HG03097 (cell line): ENCODE measurements at regions not wholly inside any gene's neighbourhood (a gene's known extent, or its start where the extent isn't known, plus 50 kb on each side); places are given as distances from the start of the nearest gene placed in this dataset.
"Not testable (repeated sequence)": the region's sequence is repeated elsewhere in the genome, so short reads cannot be mapped to it uniquely, and the experiment has no call there.

Experiments used
- ATAC-seq: cut with Tn5 transposase; IDR thresholded peaks from one replicate; pipeline ENCODE4 v1.9.1; 2021; ENCODE audit not compliant: unreplicated experiment, low FRiP score

GRCh38 chr3:35291471-35292236 lies 347.7 kb upstream of the ARPP21 start:
- no peak for ATAC-seq

GRCh38 chr3:35292568-35292967 lies 346.8 kb upstream of the ARPP21 start:
- ATAC-seq = no peak

- no peak for ATAC-seq
Observed at GRCh38 chr3:35295906-35296305, 343.4 kb upstream of the ARPP21 start.

GRCh38 chr3:35296533-35296932 lies 342.8 kb upstream of the ARPP21 start:
- no peak for ATAC-seq

- ATAC-seq = not testable (repeated sequence)
Observed at GRCh38 chr3:35296944-35297343, 342.4 kb upstream of the ARPP21 start.

GRCh38 chr3:35305406-35305805 lies 333.9 kb upstream of the ARPP21 start:
- ATAC-seq = no peak

- no peak for ATAC-seq
Observed at GRCh38 chr3:35307296-35307695, 332.0 kb upstream of the ARPP21 start.

GRCh38 chr3:35316841-35317240 lies 322.5 kb upstream of the ARPP21 start:
- not testable (repeated sequence) for ATAC-seq

GRCh38 chr3:35320646-35321407 lies 318.5 kb upstream of the ARPP21 start:
- no peak for ATAC-seq

GRCh38 chr3:35322070-35322469 lies 317.3 kb upstream of the ARPP21 start:
- ATAC-seq = no peak

- ATAC-seq = no peak
Observed at GRCh38 chr3:35335703-35336102, 303.6 kb upstream of the ARPP21 start.

- ATAC-seq = no peak
Observed at GRCh38 chr3:35336601-35337000, 302.7 kb upstream of the ARPP21 start.

GRCh38 chr3:35338186-35338585 lies 301.1 kb upstream of the ARPP21 start:
- no peak for ATAC-seq

- no peak for ATAC-seq
Observed at GRCh38 chr3:35380196-35380595, 259.1 kb upstream of the ARPP21 start.

- ATAC-seq = no peak
Observed at GRCh38 chr3:35383216-35383615, 256.1 kb upstream of the ARPP21 start.

- no peak for ATAC-seq
Observed at GRCh38 chr3:35383719-35384555, 255.4 kb upstream of the ARPP21 start.

GRCh38 chr3:35385271-35385670 lies 254.1 kb upstream of the ARPP21 start:
- ATAC-seq = no peak

- no peak for ATAC-seq
Observed at GRCh38 chr3:35389907-35390306, 249.4 kb upstream of the ARPP21 start.

- no peak for ATAC-seq
Observed at GRCh38 chr3:35392187-35392586, 247.1 kb upstream of the ARPP21 start.

GRCh38 chr3:35393901-35394799 lies 245.2 kb upstream of the ARPP21 start:
- no peak for ATAC-seq
